ENCODE measurements at regions not wholly inside any gene's neighbourhood (a gene's known extent, or its start where the extent isn't known, plus 50 kb on each side); places are given as distances from the start of the nearest gene placed in this dataset.
A peak's percentile ranks its signal among the peaks of the same experiment; 100 is the strongest.
"Not testable (repeated sequence)": the region's sequence is repeated elsewhere in the genome, so short reads cannot be mapped to it uniquely, and the experiment has no call there.

- no peak for DNase-seq
Measured at GRCh38 chr1:224061436-224061835, 52.5 kb upstream of the FBXO28 start.

- DNase-seq, result no peak
Measured at GRCh38 chr1:224059897-224060427, 53.9 kb upstream of the FBXO28 start.

GRCh38 chr1:224058303-224058702 lies 55.6 kb upstream of the FBXO28 start:
- DNase-seq, result peak; percentile 33

GRCh38 chr1:224057461-224058199 lies 56.3 kb upstream of the FBXO28 start:
- no peak for DNase-seq

GRCh38 chr1:224054611-224055010 lies 59.3 kb upstream of the FBXO28 start:
- no peak for DNase-seq

GRCh38 chr1:224054012-224054411 lies 59.9 kb upstream of the FBXO28 start:
- DNase-seq, result no peak

- no peak for DNase-seq
Measured at GRCh38 chr1:224053456-224053855, 60.5 kb upstream of the FBXO28 start.

- no peak for DNase-seq
Measured at GRCh38 chr1:224052772-224053171, 61.1 kb upstream of the FBXO28 start.

GRCh38 chr1:224051782-224052181 lies 62.1 kb upstream of the FBXO28 start:
- not testable (repeated sequence) for DNase-seq

GRCh38 chr1:224051086-224051406 lies 62.9 kb upstream of the FBXO28 start:
- DNase-seq, result no peak

- no peak for DNase-seq
Measured at GRCh38 chr1:224047538-224047937, 66.4 kb upstream of the FBXO28 start.

- DNase-seq, result no peak
Measured at GRCh38 chr1:224045556-224045955, 68.4 kb upstream of the FBXO28 start.

GRCh38 chr1:224044420-224044819 lies 69.5 kb upstream of the FBXO28 start:
- no peak for DNase-seq

GRCh38 chr1:224042557-224043118 lies 71.3 kb upstream of the FBXO28 start:
- DNase-seq, result no peak

- no peak for DNase-seq
Measured at GRCh38 chr1:224041032-224041431, 72.9 kb upstream of the FBXO28 start.

- DNase-seq, result not testable (repeated sequence)
Measured at GRCh38 chr1:224040423-224040822, 73.5 kb upstream of the FBXO28 start.

- DNase-seq, result not testable (repeated sequence)
Measured at GRCh38 chr1:224040006-224040405, 73.9 kb upstream of the FBXO28 start.

- DNase-seq, result not testable (repeated sequence)
Measured at GRCh38 chr1:224038832-224039231, 75.1 kb upstream of the FBXO28 start.

GRCh38 chr1:224037362-224037761 lies 76.5 kb upstream of the FBXO28 start:
- DNase-seq, result not testable (repeated sequence)

GRCh38 chr1:224032608-224033276 lies 81.2 kb upstream of the FBXO28 start:
- DNase-seq, result not testable (repeated sequence)

- DNase-seq, result not testable (repeated sequence)
Measured at GRCh38 chr1:224031986-224032385, 81.9 kb upstream of the FBXO28 start.

- DNase-seq, result not testable (repeated sequence)
Measured at GRCh38 chr1:224030257-224030656, 83.7 kb upstream of the FBXO28 start.

GRCh38 chr1:224029286-224030025 lies 84.5 kb upstream of the FBXO28 start:
- not testable (repeated sequence) for DNase-seq

All from T1000 (cell line).